B cell (primary cell): ENCODE measurements at regions not wholly inside any gene's neighbourhood (a gene's known extent, or its start where the extent isn't known, plus 50 kb on each side); places are given as distances from the start of the nearest gene placed in this dataset.

Experiments used
- ATAC-seq: fragments of 200-7000 bp; cut with Tn5 transposase; one replicate; pipeline ENCODE4 v1.10.0; 2021; ENCODE audit warnings: low read depth, mild to moderate bottlenecking, moderate number of reproducible peaks, moderate library complexity
- CTCF ChIA-PET: fragments of 350-600 bp; sonication (Branson Sonifier 250); formaldehyde crosslinking; loops from one replicate; lab custom pipeline; 2021; ENCODE audit warnings: antibody characterized with exemption, inconsistent platforms; lab: Charles Lee
- POLR2A ChIA-PET: fragments of 350-600 bp; sonication (Branson Sonifier 250); formaldehyde crosslinking; loops from one replicate; lab custom pipeline; 2021; ENCODE audit warnings: antibody characterized with exemption; lab: Charles Lee
- DNase-seq: peaks from one replicate; pipeline ENCODE4 v3.0.0; 2013
- H2AFZ ChIP-seq: 2 replicates; pipeline ENCODE4 v1.6.1; 2012; ENCODE audit warnings: mild to moderate bottlenecking, low read depth, low read length; ENCODE audit not compliant: insufficient read depth, poor library complexity, severe bottlenecking
- H3K27ac ChIP-seq, 2 donors: 1 replicate in 1 of 2; 2 replicates in 1 of 2; pipeline ENCODE4 v1.5.1; 2012 to 2013; ENCODE audit warnings: low read length in 2 of 2, mild to moderate bottlenecking in 2 of 2, moderate library complexity in 1 of 2
- H3K27me3 ChIP-seq, 4 experiments: fragments of 200-600 bp in 1 of 4; sonication (generic) in 1 of 4; replicated peaks in 1 of 4; 1 replicate in 2 of 4; 2 replicates in 2 of 4; pipeline versions ENCODE4 v1.6.1 to v1.7.0; 2013 to 2016; ENCODE audit warnings: low read length in 3 of 4, mild to moderate bottlenecking in 2 of 4, mixed read lengths in 1 of 4, moderate library complexity in 1 of 4; ENCODE audit not compliant: insufficient read depth in 4 of 4, control insufficient read depth in 3 of 4; ENCODE audit errors: control extremely low read depth in 1 of 4
- H3K36me3 ChIP-seq, 2 experiments: replicated peaks in 1 of 2; 1 replicate in 1 of 2; 2 replicates in 1 of 2; pipeline versions ENCODE4 v1.6.1 to v1.7.1; 2013; ENCODE audit warnings: low read length in 1 of 2; ENCODE audit not compliant: insufficient read depth in 2 of 2, control insufficient read depth in 1 of 2; ENCODE audit errors: control extremely low read depth in 1 of 2, extremely low read depth in 1 of 2
- H3K4me1 ChIP-seq, 2 donors: fragments of 200-600 bp in 1 of 2; sonication (generic) in 1 of 2; 1 replicate in 1 of 2; 2 replicates in 1 of 2; pipeline versions ENCODE4 v1.5.1 to v1.6.1; 2013 to 2017; ENCODE audit warnings: low read length in 2 of 2; ENCODE audit not compliant: control insufficient read depth in 2 of 2, insufficient read depth in 2 of 2
- H3K4me2 ChIP-seq: replicated peaks from 2 replicates; pipeline ENCODE3; 2012; ENCODE audit warnings: mild to moderate bottlenecking, low read depth, low read length; ENCODE audit not compliant: poor library complexity, severe bottlenecking
- H3K4me3 ChIP-seq, 5 experiments: fragments of 200-600 bp in 1 of 5; sonication (generic) in 1 of 5; 1 replicate in 3 of 5; 2 replicates in 2 of 5; pipeline versions ENCODE4 v1.5.1 to v1.7.0; 2011 to 2016; ENCODE audit warnings: low read length in 4 of 5, mild to moderate bottlenecking in 4 of 5, low read depth in 2 of 5, control low read depth in 1 of 5, moderate library complexity in 1 of 5; ENCODE audit not compliant: insufficient read depth in 1 of 5; ENCODE audit errors: control extremely low read depth in 1 of 5, extremely low read depth in 1 of 5
- H3K79me2 ChIP-seq: fragments of 200-600 bp; sonication (generic); one replicate; pipeline ENCODE4 v1.6.0; 2016; ENCODE audit warnings: low read length; ENCODE audit not compliant: control insufficient read depth, insufficient read depth
- H3K9ac ChIP-seq: fragments of 200-600 bp; sonication (generic); 2 replicates; pipeline ENCODE4 v1.6.1; 2017; ENCODE audit warnings: mild to moderate bottlenecking, low read length, moderate library complexity
- H3K9me3 ChIP-seq, 3 donors: one replicate each; pipeline versions ENCODE4 v1.6.1 to v1.7.1; 2013; ENCODE audit warnings: low read length in 2 of 3; ENCODE audit not compliant: control insufficient read depth in 2 of 3, insufficient read depth in 1 of 3; ENCODE audit errors: control extremely low read depth in 1 of 3
- H4K20me1 ChIP-seq: 2 replicates; pipeline ENCODE4 v1.6.0; 2012; ENCODE audit warnings: mild to moderate bottlenecking, low read length; ENCODE audit not compliant: insufficient read depth, control insufficient read depth, poor library complexity, severe bottlenecking
- H3K27ac Mint-ChIP-seq: one replicate; pipeline ENCODE4 v1.8.0; 2021; ENCODE audit warnings: mixed read lengths
- H3K27me3 Mint-ChIP-seq: one replicate; pipeline ENCODE4 v1.8.0; 2021; ENCODE audit warnings: mixed read lengths
- H3K4me1 Mint-ChIP-seq: one replicate; pipeline ENCODE4 v1.8.0; 2021; ENCODE audit warnings: mixed read lengths
- H3K4me3 Mint-ChIP-seq: one replicate; pipeline ENCODE4 v1.8.0; 2021; ENCODE audit warnings: mixed read lengths
- H3K9me3 Mint-ChIP-seq: one replicate; pipeline ENCODE4 v1.8.0; 2022; ENCODE audit warnings: mixed read lengths; ENCODE audit not compliant: insufficient read depth
- EZH2 ChIP-seq: IDR thresholded peaks from 2 replicates; pipeline ENCODE4 v1.6.1; 2012; ENCODE audit warnings: borderline replicate concordance, low read depth, mild to moderate bottlenecking, moderate library complexity, low read length; ENCODE audit not compliant: insufficient read depth, poor library complexity, severe bottlenecking
- WGBS: methylation state at CpG from one replicate; pipeline ENCODE4 v1.1.5; 2013; ENCODE audit warnings: missing lambda C conversion rate; ENCODE audit not compliant: insufficient coverage; 5-methylcytosine and 5-hydroxymethylcytosine counted together
- intact Hi-C: fragments of 100-400 bp; cut with micrococcal nuclease; formaldehyde crosslinking; loops from one replicate; pipeline ENCODE4 v1.10.0; 2022
- TF ChIP-seq, protein P1 (sequence below): fragments of 200-600 bp; IDR thresholded peaks from one replicate; pipeline ENCODE4 v1.8.0; 2022; ENCODE audit warnings: antibody characterized with exemption, mild to moderate bottlenecking

DNA sequence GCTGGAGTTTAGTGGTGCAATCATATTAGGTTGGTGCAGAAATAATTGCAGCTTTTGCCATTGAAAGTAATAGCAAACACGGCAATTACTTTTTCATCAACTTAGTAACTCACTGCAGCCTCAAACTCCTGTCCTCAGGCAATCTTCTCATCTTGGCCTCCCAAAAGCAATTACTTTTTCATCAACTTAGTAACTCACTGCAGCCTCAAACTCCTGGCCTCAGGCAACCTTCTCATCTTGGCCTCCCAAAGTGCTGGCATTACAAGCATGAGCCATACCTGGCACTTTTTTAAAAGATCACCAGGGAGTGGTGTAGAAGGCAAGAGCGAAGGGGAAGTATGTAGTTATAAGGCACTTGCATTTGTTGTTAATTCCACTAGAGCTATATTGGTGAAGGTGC, 491.1 kb upstream of the ADGRL3 start:
- ATAC-seq (no peak), DNase-seq (no peak)
- Mint-ChIP-seq H3K27ac (no peak overlapping the region), H3K4me1 (no peaks in the 10 kb centered on the region), H3K27me3 (no peaks in the 10 kb centered on the region), H3K4me3 (no peak overlapping the region), H3K9me3 (no peaks in the 10 kb centered on the region)
- no peaks in the 10 kb centered on the region for H3K4me1 ChIP-seq
- H4K20me1 ChIP-seq = no peaks in the 10 kb centered on the region
- H3K27ac ChIP-seq = no peak overlapping the region
- POLR2A ChIA-PET = no interaction called here
- TF ChIP-seq, protein P1, sequence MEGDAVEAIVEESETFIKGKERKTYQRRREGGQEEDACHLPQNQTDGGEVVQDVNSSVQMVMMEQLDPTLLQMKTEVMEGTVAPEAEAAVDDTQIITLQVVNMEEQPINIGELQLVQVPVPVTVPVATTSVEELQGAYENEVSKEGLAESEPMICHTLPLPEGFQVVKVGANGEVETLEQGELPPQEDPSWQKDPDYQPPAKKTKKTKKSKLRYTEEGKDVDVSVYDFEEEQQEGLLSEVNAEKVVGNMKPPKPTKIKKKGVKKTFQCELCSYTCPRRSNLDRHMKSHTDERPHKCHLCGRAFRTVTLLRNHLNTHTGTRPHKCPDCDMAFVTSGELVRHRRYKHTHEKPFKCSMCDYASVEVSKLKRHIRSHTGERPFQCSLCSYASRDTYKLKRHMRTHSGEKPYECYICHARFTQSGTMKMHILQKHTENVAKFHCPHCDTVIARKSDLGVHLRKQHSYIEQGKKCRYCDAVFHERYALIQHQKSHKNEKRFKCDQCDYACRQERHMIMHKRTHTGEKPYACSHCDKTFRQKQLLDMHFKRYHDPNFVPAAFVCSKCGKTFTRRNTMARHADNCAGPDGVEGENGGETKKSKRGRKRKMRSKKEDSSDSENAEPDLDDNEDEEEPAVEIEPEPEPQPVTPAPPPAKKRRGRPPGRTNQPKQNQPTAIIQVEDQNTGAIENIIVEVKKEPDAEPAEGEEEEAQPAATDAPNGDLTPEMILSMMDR = no peak
- no peak for TF ChIP-seq EZH2
- H3K36me3 ChIP-seq = no peaks in the 10 kb centered on the region
- no peaks in the 10 kb centered on the region for H3K9me3 ChIP-seq
- CTCF ChIA-PET = no interaction called here
- H3K79me2 ChIP-seq = no peaks in the 10 kb centered on the region
- no peak overlapping the region for H2AFZ ChIP-seq
- 100% methylated on average over 1 of the region's 2 CpGs for WGBS
- intact Hi-C loops = no loop called here
- H3K4me2 ChIP-seq = no peak overlapping the region
- no peaks in the 10 kb centered on the region for H3K27me3 ChIP-seq
- no peak overlapping the region for H3K4me3 ChIP-seq
- no peak overlapping the region for H3K9ac ChIP-seq

DNA sequence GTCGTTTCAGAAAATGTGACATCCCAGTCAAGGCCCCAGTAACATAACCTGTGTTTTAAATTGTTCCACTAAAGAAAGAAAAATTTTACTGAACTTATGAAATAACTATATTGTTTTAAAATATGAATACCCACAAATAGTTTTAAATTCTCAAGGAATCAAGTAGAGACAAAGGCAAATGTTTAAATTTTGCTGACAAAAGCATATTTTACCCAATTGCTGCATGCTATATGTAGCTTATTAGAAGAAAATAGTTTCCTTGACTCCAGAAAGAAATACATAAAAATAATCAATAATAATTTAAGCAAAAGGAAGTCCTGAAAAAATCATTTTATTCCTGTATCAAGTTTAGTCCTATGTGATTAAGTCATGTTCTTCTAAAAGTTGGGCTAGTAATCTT, 481.3 kb upstream of the ADGRL3 start:
- Histone ChIP-seq H3K27ac (no peak overlapping the region), H3K27me3 (no peaks in the 10 kb centered on the region), H3K36me3 (no peaks in the 10 kb centered on the region), H3K9ac (no peak overlapping the region), H2AFZ (no peak overlapping the region), H3K79me2 (no peaks in the 10 kb centered on the region), H3K4me2 (no peak overlapping the region), H4K20me1 (no peaks in the 10 kb centered on the region), H3K9me3 (no peaks in the 10 kb centered on the region), H3K4me1 (no peaks in the 10 kb centered on the region), H3K4me3 (no peak overlapping the region)
- intact Hi-C loops = no loop called here
- POLR2A ChIA-PET = no interaction called here
- Mint-ChIP-seq H3K27me3 (no peaks in the 10 kb centered on the region), H3K9me3 (no peaks in the 10 kb centered on the region), H3K27ac (no peak overlapping the region), H3K4me1 (no peaks in the 10 kb centered on the region), H3K4me3 (no peak overlapping the region)
- ATAC-seq (no peak), DNase-seq (no peak)
- CTCF ChIA-PET = no interaction called here
- WGBS = no CpG with 5 or more reads among the region's 1 CpG
- TF ChIP-seq, protein P1 = no peak
- no peak for TF ChIP-seq EZH2
